Breast epithelium (tissue), 3 donors: ENCODE measurements at regions not wholly inside any gene's neighbourhood (a gene's known extent, or its start where the extent isn't known, plus 50 kb on each side); places are given as distances from the start of the nearest gene placed in this dataset.

Source experiments
- POLR2A ChIP-seq: fragments of 450-650 bp; IDR thresholded peaks from one replicate; pipeline ENCODE4 v1.6.1; 2016; ENCODE audit warnings: antibody characterized with exemption, mild to moderate bottlenecking, moderate library complexity
- POLR2AphosphoS5 ChIP-seq, 3 donors: sonication (generic); formaldehyde crosslinking; IDR thresholded peaks; one replicate each; pipeline ENCODE4 v1.6.1; 2017; ENCODE audit warnings: antibody characterized with exemption in 3 of 3
- TF ChIP-seq, protein P1 (sequence below), 3 donors: fragments of 450-650 bp; IDR thresholded peaks; one replicate each; pipeline ENCODE4 v1.5.1; 2016 to 2017; ENCODE audit warnings: antibody characterized with exemption in 3 of 3, mild to moderate bottlenecking in 3 of 3, moderate library complexity in 3 of 3

DNA sequence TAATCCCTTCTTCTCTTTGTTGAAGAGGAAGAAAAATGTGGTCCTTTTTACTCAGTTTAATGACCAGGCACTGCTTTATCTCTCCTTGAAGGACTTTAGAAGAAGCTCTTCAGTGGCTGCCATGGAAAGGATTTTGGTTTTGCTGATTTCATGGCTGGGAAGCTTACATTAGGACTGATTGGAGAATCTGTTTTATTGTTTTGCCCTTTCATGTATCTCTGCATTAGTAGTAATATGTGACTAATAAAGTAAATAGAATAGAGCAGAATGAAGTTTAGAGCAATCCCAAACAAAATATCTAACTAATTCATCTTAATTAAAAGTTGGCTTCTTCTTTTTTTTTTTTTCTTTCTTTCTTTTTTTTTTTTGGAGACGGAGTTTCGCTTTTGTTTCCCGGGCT lies 502.9 kb downstream of the HAO1 start:
- TF ChIP-seq POLR2A (no peak), POLR2AphosphoS5 (IDR thresholded peaks at IDR 0.05) (no peak)
- TF ChIP-seq, protein P1, sequence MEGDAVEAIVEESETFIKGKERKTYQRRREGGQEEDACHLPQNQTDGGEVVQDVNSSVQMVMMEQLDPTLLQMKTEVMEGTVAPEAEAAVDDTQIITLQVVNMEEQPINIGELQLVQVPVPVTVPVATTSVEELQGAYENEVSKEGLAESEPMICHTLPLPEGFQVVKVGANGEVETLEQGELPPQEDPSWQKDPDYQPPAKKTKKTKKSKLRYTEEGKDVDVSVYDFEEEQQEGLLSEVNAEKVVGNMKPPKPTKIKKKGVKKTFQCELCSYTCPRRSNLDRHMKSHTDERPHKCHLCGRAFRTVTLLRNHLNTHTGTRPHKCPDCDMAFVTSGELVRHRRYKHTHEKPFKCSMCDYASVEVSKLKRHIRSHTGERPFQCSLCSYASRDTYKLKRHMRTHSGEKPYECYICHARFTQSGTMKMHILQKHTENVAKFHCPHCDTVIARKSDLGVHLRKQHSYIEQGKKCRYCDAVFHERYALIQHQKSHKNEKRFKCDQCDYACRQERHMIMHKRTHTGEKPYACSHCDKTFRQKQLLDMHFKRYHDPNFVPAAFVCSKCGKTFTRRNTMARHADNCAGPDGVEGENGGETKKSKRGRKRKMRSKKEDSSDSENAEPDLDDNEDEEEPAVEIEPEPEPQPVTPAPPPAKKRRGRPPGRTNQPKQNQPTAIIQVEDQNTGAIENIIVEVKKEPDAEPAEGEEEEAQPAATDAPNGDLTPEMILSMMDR (IDR thresholded peaks at IDR 0.05), result no peak
